Iris pigment epithelial cell (primary cell): ENCODE measurements at regions not wholly inside any gene's neighbourhood (a gene's known extent, or its start where the extent isn't known, plus 50 kb on each side); places are given as distances from the start of the nearest gene placed in this dataset.
"Not testable (repeated sequence)": the region's sequence is repeated elsewhere in the genome, so short reads cannot be mapped to it uniquely, and the experiment has no call there.

ENCODE experiments used
- DNase-seq: peaks from one replicate; pipeline ENCODE4 v3.0.0-alpha.2; 2011; ENCODE audit warnings: low read depth

GRCh38 chr17:31678431-31678830 lies 180.6 kb downstream of the COPRS start:
- peak; percentile 27 for DNase-seq

DNA sequence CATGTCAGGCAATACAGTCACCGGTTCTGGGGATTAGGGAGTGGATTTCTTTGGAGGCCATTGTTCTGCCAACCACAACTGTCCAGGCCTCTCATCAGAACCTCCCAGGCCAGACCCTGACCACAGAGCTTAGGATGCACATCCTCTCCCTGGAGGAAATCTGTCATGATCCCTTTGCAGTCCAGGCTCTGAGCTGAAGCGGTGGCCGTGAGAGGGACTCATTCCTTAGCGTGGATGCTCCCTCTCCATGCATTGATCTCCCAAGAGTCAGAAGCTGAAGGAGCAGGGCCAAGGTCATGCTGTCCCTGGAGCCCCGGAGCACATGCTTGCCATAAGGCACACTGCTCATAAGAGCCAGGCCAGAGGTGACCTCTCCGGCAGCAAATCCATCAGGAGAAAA lies 181.4 kb downstream of the COPRS start:
- DNase-seq = no peak

DNA sequence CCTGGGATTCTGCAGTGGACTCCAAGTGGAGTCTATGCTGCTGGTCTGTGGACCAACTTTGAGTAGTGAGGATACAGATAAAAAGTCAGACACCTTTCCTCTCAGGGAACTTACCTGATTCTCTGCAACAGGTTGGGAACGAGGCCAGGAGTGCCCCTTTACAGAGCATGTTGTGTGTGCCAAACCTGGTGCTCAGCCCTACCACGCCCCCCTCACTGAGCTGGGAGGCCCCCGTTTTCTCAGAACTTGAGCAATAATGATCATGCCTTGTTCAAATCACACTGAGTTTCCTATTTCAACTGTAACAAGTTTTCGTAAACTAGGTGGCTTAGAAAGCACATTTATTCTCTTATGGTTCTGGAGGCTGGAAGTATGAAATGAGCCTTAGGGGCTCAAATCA lies 182.0 kb downstream of the COPRS start:
- no peak for DNase-seq

GRCh38 chr17:31675392-31675791 lies 183.7 kb downstream of the COPRS start:
- not testable (repeated sequence) for DNase-seq

DNA sequence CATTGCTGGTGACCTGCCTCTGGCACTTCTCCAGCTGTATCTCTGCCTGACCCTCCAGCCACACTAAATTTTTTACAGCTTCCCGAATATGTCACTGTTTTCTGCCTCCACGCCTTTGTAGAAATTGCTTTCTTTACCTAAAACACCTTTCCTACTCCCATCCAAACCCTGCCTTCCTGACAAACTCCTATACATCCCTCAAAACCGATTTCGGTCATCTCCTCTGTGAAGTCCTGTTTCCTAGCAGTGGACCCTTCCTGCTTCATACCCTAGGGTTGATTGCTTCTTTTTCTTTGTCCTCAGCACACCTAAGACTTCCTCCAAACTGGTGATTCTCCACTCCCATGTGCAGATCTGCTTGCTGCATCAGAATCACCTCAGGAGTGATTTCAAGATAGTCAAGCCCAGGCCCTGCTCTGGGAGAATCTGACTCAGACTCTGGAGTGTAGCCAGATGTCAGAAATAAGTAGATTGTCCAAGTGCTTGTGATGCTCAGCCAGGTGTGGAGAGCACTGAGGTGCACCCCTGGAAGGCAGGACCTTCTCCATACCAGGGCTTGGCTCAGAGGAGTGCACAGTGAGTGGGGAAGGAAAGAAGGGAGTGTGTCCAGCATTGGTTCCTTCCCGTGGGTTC lies 184.2 kb downstream of the COPRS start:
- DNase-seq = peak; percentile 82

DNA sequence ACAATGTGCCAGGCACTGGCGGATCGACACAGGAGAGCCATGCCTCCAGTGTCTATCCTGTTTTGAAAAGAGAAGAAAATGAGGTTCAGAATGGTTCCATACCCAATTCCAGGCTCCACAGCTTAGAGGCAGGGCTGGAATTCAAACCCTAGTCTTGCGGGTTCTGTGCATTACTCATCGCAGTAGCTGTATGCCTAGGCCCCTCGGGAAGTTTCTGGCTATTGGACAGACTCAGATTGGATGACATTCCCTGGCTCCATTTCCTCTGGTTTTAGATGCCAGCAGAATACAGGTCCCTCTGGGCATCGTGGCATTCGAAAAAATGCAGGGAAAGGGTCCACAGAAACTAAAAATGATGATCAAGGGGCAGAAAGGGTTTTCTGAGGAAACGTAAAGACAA lies 184.7 kb downstream of the COPRS start:
- peak; percentile 45 for DNase-seq

GRCh38 chr17:31673076-31673475 lies 186.0 kb downstream of the COPRS start:
- no peak for DNase-seq

DNA sequence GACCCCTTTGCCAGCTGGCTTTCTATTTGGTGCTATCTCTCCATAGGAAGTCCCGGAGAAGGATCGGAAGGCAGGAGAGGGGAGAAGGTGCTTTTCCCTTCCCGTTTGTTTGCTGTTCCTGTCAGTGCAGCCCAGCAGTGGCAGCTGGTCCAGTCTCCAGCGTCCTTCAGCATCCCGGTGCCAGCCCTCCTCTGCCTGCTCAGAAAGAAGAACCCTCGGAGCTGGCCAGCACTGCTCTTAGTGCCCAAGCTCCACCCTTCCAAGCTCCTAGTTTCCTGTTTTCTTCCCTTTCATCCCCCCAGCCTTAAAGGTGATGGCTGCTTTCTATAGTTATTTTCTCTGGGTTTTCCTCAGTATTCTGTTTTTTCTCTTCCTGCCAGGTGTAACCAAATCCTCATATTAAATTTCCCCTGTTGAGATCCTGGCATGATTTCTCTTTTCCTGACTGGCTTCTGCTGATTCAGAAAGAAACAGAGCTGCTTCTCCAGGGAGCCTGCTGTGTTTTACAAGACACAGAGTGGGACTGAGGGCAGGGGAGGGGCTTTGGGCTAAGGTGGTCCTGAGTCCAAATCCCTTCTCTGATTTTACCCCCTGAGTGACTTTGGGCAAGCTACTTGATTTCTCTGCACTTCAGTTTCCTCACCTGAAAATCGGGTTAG lies 186.8 kb downstream of the COPRS start:
- no peak for DNase-seq

DNA sequence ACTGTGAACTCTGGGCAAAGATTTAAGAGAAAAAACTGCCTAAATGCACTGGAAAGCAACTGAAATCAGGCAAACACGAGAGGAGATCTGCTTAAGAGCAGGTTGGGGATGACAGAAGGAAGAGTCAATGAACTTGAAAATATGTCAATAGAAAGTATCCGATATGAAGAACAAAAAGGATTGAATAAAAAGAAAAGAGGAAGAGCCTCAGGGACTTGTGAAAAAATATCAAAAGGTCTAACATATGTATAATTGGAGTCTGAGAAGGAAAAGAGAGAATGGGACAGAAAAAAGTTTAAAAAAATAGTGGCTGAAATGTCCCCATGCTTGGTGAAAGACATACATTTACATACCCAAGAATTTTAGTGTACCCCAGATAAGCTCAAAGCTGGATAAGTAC lies 195.5 kb downstream of the COPRS start:
- DNase-seq = peak; percentile 17

- no peak for DNase-seq
Observed at GRCh38 chr17:31660684-31661083, 198.4 kb downstream of the COPRS start.

DNA sequence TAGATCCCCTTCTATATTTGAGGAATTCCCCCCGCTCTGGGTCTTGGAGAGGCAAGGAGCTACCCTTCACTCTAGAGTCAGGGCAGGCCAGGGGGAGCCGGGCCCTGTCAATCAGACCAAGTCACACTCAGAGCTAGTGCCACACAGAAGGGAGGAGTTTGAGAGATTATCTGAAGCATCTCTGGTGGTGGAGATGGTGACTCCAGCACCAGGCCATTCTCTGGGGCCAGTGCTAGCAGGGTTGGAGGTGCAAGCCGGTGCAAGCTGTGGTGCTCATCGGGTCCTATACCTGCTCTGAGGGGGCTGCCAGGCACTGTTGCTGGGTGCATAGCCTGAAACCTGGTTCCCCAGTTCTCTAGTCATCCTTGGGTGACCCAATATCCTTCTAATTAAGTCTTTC lies 201.2 kb downstream of the COPRS start:
- DNase-seq = no peak

GRCh38 chr17:31654936-31655335 lies 204.1 kb downstream of the COPRS start:
- DNase-seq = no peak

- no peak for DNase-seq
Observed at GRCh38 chr17:31653691-31654090, 205.4 kb downstream of the COPRS start.

- no peak for DNase-seq
Observed at GRCh38 chr17:31650756-31651520, 208.1 kb downstream of the COPRS start.

- no peak for DNase-seq
Observed at GRCh38 chr17:31649302-31649701, 209.7 kb downstream of the COPRS start.

- no peak for DNase-seq
Observed at GRCh38 chr17:31647661-31648060, 211.4 kb downstream of the COPRS start.

GRCh38 chr17:31646642-31647041 lies 212.4 kb downstream of the COPRS start:
- no peak for DNase-seq

- no peak for DNase-seq
Observed at GRCh38 chr17:31645351-31645750, 213.7 kb downstream of the COPRS start.

GRCh38 chr17:31631766-31632165 lies 227.3 kb downstream of the COPRS start:
- no peak for DNase-seq

- not testable (repeated sequence) for DNase-seq
Observed at GRCh38 chr17:31630866-31631265, 228.2 kb downstream of the COPRS start.

GRCh38 chr17:31629696-31630470 lies 229.2 kb downstream of the COPRS start:
- DNase-seq = peak; percentile 61

DNA sequence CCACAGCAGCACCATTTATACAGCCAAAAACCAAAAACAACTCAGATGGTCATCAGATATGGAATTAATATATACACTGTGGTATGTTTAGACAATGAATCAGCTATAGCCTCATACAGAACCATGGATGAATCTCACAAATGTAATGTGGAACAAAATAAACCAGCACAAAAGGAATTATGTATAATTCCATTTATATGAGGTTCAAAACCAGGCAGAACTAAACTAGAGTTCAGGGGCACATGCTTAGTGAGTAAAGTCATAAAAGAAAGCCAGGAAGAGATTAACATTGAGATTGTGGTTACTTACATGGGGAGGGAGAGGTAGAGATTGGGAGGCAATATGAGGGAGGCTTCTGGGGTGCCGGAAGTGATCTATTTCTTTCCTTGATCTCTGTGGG lies 231.1 kb downstream of the COPRS start:
- peak; percentile 90 for DNase-seq
